Parathyroid adenoma (tissue), 2 donors: ENCODE measurements at regions not wholly inside any gene's neighbourhood (a gene's known extent, or its start where the extent isn't known, plus 50 kb on each side); places are given as distances from the start of the nearest gene placed in this dataset.

Experiments
- H2AFZ ChIP-seq: fragments of 300-600 bp; sonication (generic); one replicate; pipeline ENCODE4 v1.7.0; 2017; ENCODE audit warnings: antibody characterized with exemption, mild to moderate bottlenecking
- H3K27ac ChIP-seq: fragments of 300-600 bp; sonication (generic); one replicate; pipeline ENCODE4 v1.7.0; 2017
- H3K27me3 ChIP-seq: fragments of 300-600 bp; sonication (generic); one replicate; pipeline ENCODE4 v1.7.0; 2017; ENCODE audit warnings: low read length; ENCODE audit not compliant: control insufficient read depth, insufficient read depth
- H3K36me3 ChIP-seq: fragments of 300-600 bp; sonication (generic); one replicate; pipeline ENCODE4 v1.7.0; 2017; ENCODE audit warnings: low read length; ENCODE audit not compliant: control insufficient read depth, insufficient read depth
- H3K4me1 ChIP-seq: fragments of 300-600 bp; sonication (generic); one replicate; pipeline ENCODE4 v1.7.0; 2017; ENCODE audit warnings: control low read depth
- H3K4me2 ChIP-seq: fragments of 300-600 bp; sonication (generic); one replicate; pipeline ENCODE4 v1.7.0; 2017; ENCODE audit warnings: low read length
- H3K4me3 ChIP-seq: fragments of 300-600 bp; sonication (generic); one replicate; pipeline ENCODE4 v1.7.0; 2017; ENCODE audit warnings: low read depth, low read length
- H3K79me2 ChIP-seq: fragments of 300-600 bp; sonication (generic); one replicate; pipeline ENCODE4 v1.7.0; 2017; ENCODE audit warnings: control low read depth
- H3K9ac ChIP-seq: fragments of 300-600 bp; sonication (generic); one replicate; pipeline ENCODE4 v1.7.0; 2017; ENCODE audit warnings: mild to moderate bottlenecking
- H3K9me3 ChIP-seq: fragments of 300-600 bp; sonication (generic); one replicate; pipeline ENCODE4 v1.7.0; 2017; ENCODE audit warnings: low read length; ENCODE audit not compliant: control insufficient read depth
- CTCF ChIP-seq: fragments of 300-600 bp; sonication (generic); IDR thresholded peaks from one replicate; pipeline ENCODE4 v1.7.0; 2017; ENCODE audit warnings: antibody characterized with exemption, mild to moderate bottlenecking
- donor health status: primary hyperparathyroidism.

DNA sequence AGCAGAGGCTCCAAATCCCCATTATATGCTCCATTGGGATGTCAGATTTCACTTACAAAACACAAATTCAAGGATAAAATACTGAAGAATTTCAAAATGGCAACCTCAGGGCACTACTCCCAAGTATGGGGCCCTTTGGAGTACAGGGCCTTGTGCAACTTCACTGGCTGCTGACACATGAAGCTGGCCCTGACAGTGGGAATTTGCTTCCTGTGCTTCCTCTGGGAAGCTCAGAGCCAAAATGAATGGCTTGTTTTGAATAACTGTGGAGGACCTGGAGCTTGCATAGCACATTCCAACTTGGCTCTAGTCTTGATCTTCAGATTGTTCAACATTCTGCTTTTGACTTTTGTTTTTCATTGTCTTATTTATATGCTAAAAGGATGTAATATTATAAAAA is 52.3 kb upstream of the HNF1B start:
- Histone ChIP-seq H3K27me3 (no peaks in the 10 kb centered on the region), H3K9ac (no peak overlapping the region), H3K79me2 (no peaks in the 10 kb centered on the region), H3K4me1 (no peaks in the 10 kb centered on the region), H3K4me2 (no peak overlapping the region), H3K9me3 (no peaks in the 10 kb centered on the region), H2AFZ (no peak overlapping the region), H3K27ac (no peak overlapping the region), H3K4me3 (no peak overlapping the region), H3K36me3 (no peaks in the 10 kb centered on the region)
- TF ChIP-seq CTCF = no peak

- Histone ChIP-seq H3K9me3 (no peaks in the 10 kb centered on the region), H3K9ac (no peak overlapping the region), H3K36me3 (no peaks in the 10 kb centered on the region), H3K4me1 (no peaks in the 10 kb centered on the region), H3K4me3 (no peak overlapping the region), H3K79me2 (no peaks in the 10 kb centered on the region), H3K27me3 (no peaks in the 10 kb centered on the region), H3K4me2 (no peak overlapping the region), H2AFZ (no peak overlapping the region), H3K27ac (no peak overlapping the region)
- no peak for TF ChIP-seq CTCF
Observed at GRCh38 chr17:37796076-37796475, 51.2 kb upstream of the HNF1B start.
